ENCODE measurements at regions not wholly inside any gene's neighbourhood (a gene's known extent, or its start where the extent isn't known, plus 50 kb on each side); places are given as distances from the start of the nearest gene placed in this dataset.

- H3K4me1 ChIP-seq (ENCODE audit: insufficient read depth, low read length, poor library complexity, severe bottlenecking): no peaks in the 10 kb centered on the region
- DNase-seq (ENCODE audit: low spot score): no peak
- intact Hi-C loops (cut with micrococcal nuclease; ENCODE audit: unreplicated experiment): no loop called here
- POLR2A ChIA-PET (ENCODE audit: low non-redundant PET): no interaction called here
- CTCF ChIA-PET: no interaction called here
- BruUV-seq (replicated peaks): no TSS peak
- H3K27me3 ChIP-seq (replicated peaks; ENCODE audit: insufficient read depth, low read depth, low read length, poor library complexity): no peaks in the 10 kb centered on the region
- H3K36me3 ChIP-seq (ENCODE audit: insufficient read depth, low read length, poor library complexity, severe bottlenecking): no peaks in the 10 kb centered on the region
- no peak overlapping the region for H3K27ac ChIP-seq (ENCODE audit: low read depth, low read length, poor library complexity, severe bottlenecking)
- H3K9me3 ChIP-seq (ENCODE audit: low read depth, low read length, poor library complexity, severe bottlenecking): no peaks in the 10 kb centered on the region
- TF ChIP-seq EZH2 (IDR thresholded peaks at IDR 0.05; ENCODE audit: borderline replicate concordance, low read depth, low read length, poor library complexity, severe bottlenecking) (no peak), CTCF (conservative IDR thresholded peaks at IDR 0.05; ENCODE audit: low read depth, low read length) (no peak)
- no peak overlapping the region for H3K4me3 ChIP-seq (ENCODE audit: low read depth, low read length, poor library complexity, severe bottlenecking)
Measured at GRCh38 chr14:43232261-43232660, 1274.8 kb downstream of the FSCB start.

- Histone ChIP-seq H3K4me3 (ENCODE audit: low read depth, low read length, poor library complexity, severe bottlenecking) (no peak overlapping the region), H3K27me3 (replicated peaks; ENCODE audit: insufficient read depth, low read depth, low read length, poor library complexity) (no peaks in the 10 kb centered on the region), H3K4me1 (ENCODE audit: insufficient read depth, low read length, poor library complexity, severe bottlenecking) (no peaks in the 10 kb centered on the region), H3K9me3 (ENCODE audit: low read depth, low read length, poor library complexity, severe bottlenecking) (no peaks in the 10 kb centered on the region), H3K36me3 (ENCODE audit: insufficient read depth, low read length, poor library complexity, severe bottlenecking) (no peaks in the 10 kb centered on the region), H3K27ac (ENCODE audit: low read depth, low read length, poor library complexity, severe bottlenecking) (no peak overlapping the region)
- no peak for TF ChIP-seq EZH2 (IDR thresholded peaks at IDR 0.05; ENCODE audit: borderline replicate concordance, low read depth, low read length, poor library complexity, severe bottlenecking)
- ChIA-PET CTCF (no interaction called here), POLR2A (ENCODE audit: low non-redundant PET) (no interaction called here)
- intact Hi-C loops (cut with micrococcal nuclease; ENCODE audit: unreplicated experiment): no loop called here
- DNase-seq (ENCODE audit: low spot score): no peak
- BruUV-seq (replicated peaks): no TSS peak
Measured at GRCh38 chr14:43215524-43215923, 1291.6 kb downstream of the FSCB start.

DNA sequence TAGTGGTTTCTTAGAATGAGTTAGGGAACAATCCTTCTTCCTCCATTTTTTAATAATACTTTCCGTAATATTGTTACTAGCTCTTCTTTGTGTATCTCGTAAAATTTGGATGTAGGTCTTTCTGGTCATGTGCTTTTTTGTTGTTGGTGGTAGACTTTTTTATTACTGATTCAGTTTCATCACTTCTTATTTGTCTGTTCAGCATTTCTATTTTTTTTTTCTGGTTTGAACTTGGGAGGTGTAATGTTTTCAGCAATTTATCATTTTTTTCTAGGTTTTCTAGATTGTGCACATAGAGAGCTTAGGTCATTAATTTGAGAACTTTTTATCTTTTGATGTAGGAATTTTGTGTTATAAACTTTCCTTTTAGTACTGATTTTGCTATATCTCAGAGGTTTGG lies 1299.9 kb downstream of the FSCB start:
- Histone ChIP-seq H3K27me3 (replicated peaks; ENCODE audit: insufficient read depth, low read depth, low read length, poor library complexity) (no peaks in the 10 kb centered on the region), H3K36me3 (ENCODE audit: insufficient read depth, low read length, poor library complexity, severe bottlenecking) (no peaks in the 10 kb centered on the region), H3K4me1 (ENCODE audit: insufficient read depth, low read length, poor library complexity, severe bottlenecking) (no peaks in the 10 kb centered on the region), H3K9me3 (ENCODE audit: low read depth, low read length, poor library complexity, severe bottlenecking) (no peaks in the 10 kb centered on the region), H3K4me3 (ENCODE audit: low read depth, low read length, poor library complexity, severe bottlenecking) (no peak overlapping the region), H3K27ac (ENCODE audit: low read depth, low read length, poor library complexity, severe bottlenecking) (no peak overlapping the region)
- TF ChIP-seq EZH2 (IDR thresholded peaks at IDR 0.05; ENCODE audit: borderline replicate concordance, low read depth, low read length, poor library complexity, severe bottlenecking): no peak
- CTCF ChIA-PET: no interaction called here
- no TSS peak for BruUV-seq (replicated peaks)
- intact Hi-C loops (cut with micrococcal nuclease; ENCODE audit: unreplicated experiment): no loop called here
- POLR2A ChIA-PET (ENCODE audit: low non-redundant PET): no interaction called here
- DNase-seq (ENCODE audit: low spot score): no peak

DNA sequence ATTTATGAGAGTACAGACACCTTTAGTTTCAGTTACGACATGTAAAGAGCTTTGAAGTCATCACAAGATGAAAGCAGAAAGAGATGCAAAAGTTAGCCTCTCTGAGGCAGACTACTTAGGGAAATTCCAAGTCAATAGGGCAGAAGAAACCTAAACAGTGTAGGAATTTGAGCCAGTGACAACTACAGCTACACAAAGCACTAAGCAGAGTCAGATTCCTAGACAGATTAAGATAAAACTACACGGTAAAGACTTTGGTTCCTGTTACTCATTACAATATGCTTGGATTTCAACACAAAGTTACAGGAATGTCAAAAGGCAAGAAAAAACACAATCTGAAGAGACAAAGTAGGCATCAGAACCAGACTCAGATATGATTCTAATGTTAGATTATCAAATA lies 1302.3 kb downstream of the FSCB start:
- no TSS peak for BruUV-seq (replicated peaks)
- no peaks in the 10 kb centered on the region for H3K27me3 ChIP-seq (replicated peaks; ENCODE audit: insufficient read depth, low read depth, low read length, poor library complexity)
- no peak overlapping the region for H3K27ac ChIP-seq (ENCODE audit: low read depth, low read length, poor library complexity, severe bottlenecking)
- ChIA-PET CTCF (no interaction called here), POLR2A (ENCODE audit: low non-redundant PET) (no interaction called here)
- H3K4me1 ChIP-seq (ENCODE audit: insufficient read depth, low read length, poor library complexity, severe bottlenecking): no peaks in the 10 kb centered on the region
- H3K4me3 ChIP-seq (ENCODE audit: low read depth, low read length, poor library complexity, severe bottlenecking): no peak overlapping the region
- H3K36me3 ChIP-seq (ENCODE audit: insufficient read depth, low read length, poor library complexity, severe bottlenecking): no peaks in the 10 kb centered on the region
- intact Hi-C loops (cut with micrococcal nuclease; ENCODE audit: unreplicated experiment): no loop called here
- TF ChIP-seq EZH2 (IDR thresholded peaks at IDR 0.05; ENCODE audit: borderline replicate concordance, low read depth, low read length, poor library complexity, severe bottlenecking) (no peak), CTCF (conservative IDR thresholded peaks at IDR 0.05; ENCODE audit: low read depth, low read length) (no peak)
- H3K9me3 ChIP-seq (ENCODE audit: low read depth, low read length, poor library complexity, severe bottlenecking): no peaks in the 10 kb centered on the region
- DNase-seq (ENCODE audit: low spot score): no peak
